WTC11 (cell line): ENCODE measurements at regions not wholly inside any gene's neighbourhood (a gene's known extent, or its start where the extent isn't known, plus 50 kb on each side); places are given as distances from the start of the nearest gene placed in this dataset.
A peak's percentile ranks its signal among the peaks of the same experiment; 100 is the strongest.

Experiments
- ATAC-seq: fragments of 200-7000 bp; cut with Tn5 transposase; 2 replicates; pipeline ENCODE4 v1.10.0; 2021; ENCODE audit warnings: mild to moderate bottlenecking, moderate library complexity
- CTCF ChIA-PET: fragments of 300-600 bp; sonication (Branson Sonifier 250); formaldehyde crosslinking; loops from one replicate; lab custom pipeline; 2021; ENCODE audit warnings: antibody characterized with exemption; lab: Charles Lee
- POLR2A ChIA-PET: fragments of 350-600 bp; sonication (Branson Sonifier 250); formaldehyde crosslinking; loops from one replicate; lab custom pipeline; 2021; ENCODE audit warnings: antibody characterized with exemption; lab: Charles Lee
- DNase-seq: peaks from one replicate; pipeline ENCODE4 v3.0.0; 2021; ENCODE audit warnings: low spot score
- H3K27ac Mint-ChIP-seq: 2 replicates; pipeline ENCODE4 v1.8.0; 2021; ENCODE audit warnings: mixed read lengths
- H3K27me3 Mint-ChIP-seq: 2 replicates; pipeline ENCODE4 v1.8.0; 2021; ENCODE audit warnings: low read depth, mild to moderate bottlenecking, moderate library complexity, mixed read lengths
- H3K36me3 Mint-ChIP-seq: 2 replicates; pipeline ENCODE4 v1.8.0; 2021; ENCODE audit warnings: mixed read lengths
- H3K4me1 Mint-ChIP-seq: 2 replicates; pipeline ENCODE4 v1.8.0; 2022; ENCODE audit warnings: mixed read lengths
- H3K4me3 Mint-ChIP-seq: 2 replicates; pipeline ENCODE4 v1.8.0; 2021; ENCODE audit warnings: mild to moderate bottlenecking, moderate library complexity, mixed read lengths
- H3K9me3 Mint-ChIP-seq: 2 replicates; pipeline ENCODE4 v1.8.0; 2021; ENCODE audit warnings: mixed read lengths
- GRHL2 ChIP-seq: fragments of 250-450 bp; sonication (Bioruptor Pico); IDR thresholded peaks from 2 replicates; pipeline ENCODE4 v1.8.0; 2022; ENCODE audit warnings: mild to moderate bottlenecking, moderate library complexity; ENCODE audit not compliant: insufficient replicate concordance, severe bottlenecking
- HMGA2 ChIP-seq: fragments of 250-450 bp; sonication (Bioruptor Pico); IDR thresholded peaks from 2 replicates; pipeline ENCODE4 v1.4.0; 2021; ENCODE audit warnings: mild to moderate bottlenecking, moderate library complexity
- KAT7 ChIP-seq: sonication (generic); formaldehyde crosslinking; IDR thresholded peaks from 2 replicates; pipeline ENCODE4 v1.8.1; 2023; ENCODE audit warnings: missing genetic modification reagents, mild to moderate bottlenecking, borderline replicate concordance
- NFATC4 ChIP-seq: fragments of 250-450 bp; sonication (Bioruptor Pico); IDR thresholded peaks from 2 replicates; pipeline ENCODE4 v1.9.0; 2021; ENCODE audit warnings: mild to moderate bottlenecking
- NR1H2 ChIP-seq: sonication (generic); formaldehyde crosslinking; IDR thresholded peaks from 2 replicates; pipeline ENCODE4 v1.9.0; 2021; ENCODE audit warnings: mild to moderate bottlenecking, moderate library complexity, missing genetic modification reagents
- NR2C2 ChIP-seq: sonication (generic); formaldehyde crosslinking; IDR thresholded peaks from 2 replicates; pipeline ENCODE4 v1.8.0; 2022; ENCODE audit warnings: mild to moderate bottlenecking, missing genetic modification reagents
- RELA ChIP-seq: sonication (generic); formaldehyde crosslinking; IDR thresholded peaks from 2 replicates; pipeline ENCODE4 v1.8.1; 2022; ENCODE audit warnings: missing genetic modification reagents, mild to moderate bottlenecking, borderline replicate concordance
- SMAD3 ChIP-seq: sonication (generic); formaldehyde crosslinking; IDR thresholded peaks from 2 replicates; pipeline ENCODE4 v1.8.0; 2022; ENCODE audit warnings: missing genetic modification reagents, mild to moderate bottlenecking, borderline replicate concordance
- SOX15 ChIP-seq: fragments of 250-450 bp; sonication (Bioruptor Pico); IDR thresholded peaks from 2 replicates; pipeline ENCODE4 v1.9.0; 2021; ENCODE audit warnings: mild to moderate bottlenecking
- TCF7 ChIP-seq: sonication (generic); formaldehyde crosslinking; IDR thresholded peaks from 2 replicates; pipeline ENCODE4 v1.8.0; 2022; ENCODE audit warnings: mild to moderate bottlenecking, low read depth, missing genetic modification reagents, moderate library complexity
- TP53 ChIP-seq: sonication (generic); formaldehyde crosslinking; IDR thresholded peaks from 2 replicates; pipeline ENCODE4 v1.8.1; 2023; ENCODE audit warnings: mild to moderate bottlenecking, missing genetic modification reagents
- ZNF138 ChIP-seq: sonication (generic); formaldehyde crosslinking; conservative IDR thresholded peaks from 2 replicates; pipeline ENCODE4 v1.8.1; 2022; ENCODE audit warnings: mild to moderate bottlenecking, moderate library complexity, missing genetic modification reagents
- ZNF263 ChIP-seq: sonication (generic); formaldehyde crosslinking; IDR thresholded peaks from 2 replicates; pipeline ENCODE4 v1.8.1; 2022; ENCODE audit warnings: low read depth, mild to moderate bottlenecking, moderate library complexity, missing genetic modification reagents
- ZNF416 ChIP-seq: fragments of 250-450 bp; sonication (Bioruptor Pico); IDR thresholded peaks from 2 replicates; pipeline ENCODE4 v1.9.0; 2021; ENCODE audit warnings: mild to moderate bottlenecking, inconsistent platforms
- TF ChIP-seq, protein P1 (sequence below): fragments of 250-450 bp; sonication (Bioruptor Pico); IDR thresholded peaks from 2 replicates; pipeline ENCODE4 v2.1.2; 2022; ENCODE audit warnings: mild to moderate bottlenecking, moderate library complexity
- TF ChIP-seq, protein P2 (sequence below): sonication (generic); formaldehyde crosslinking; IDR thresholded peaks from 2 replicates; pipeline ENCODE4 v1.8.1; 2022; ENCODE audit warnings: mild to moderate bottlenecking, missing genetic modification reagents, moderate library complexity, borderline replicate concordance
- TF ChIP-seq, protein P3 (sequence below): sonication (generic); formaldehyde crosslinking; IDR thresholded peaks from 2 replicates; pipeline ENCODE4 v1.8.1; 2023; ENCODE audit warnings: mild to moderate bottlenecking, missing genetic modification reagents
- TF ChIP-seq, protein P4 (sequence below): fragments of 250-450 bp; sonication (Bioruptor Pico); IDR thresholded peaks from 2 replicates; pipeline ENCODE4 v1.9.0; 2021; ENCODE audit warnings: mild to moderate bottlenecking, borderline replicate concordance
- TF ChIP-seq, protein P5 (sequence below): sonication (generic); formaldehyde crosslinking; IDR thresholded peaks from 2 replicates; pipeline ENCODE4 v1.8.1; 2023; ENCODE audit warnings: mild to moderate bottlenecking, moderate library complexity, missing genetic modification reagents

DNA sequence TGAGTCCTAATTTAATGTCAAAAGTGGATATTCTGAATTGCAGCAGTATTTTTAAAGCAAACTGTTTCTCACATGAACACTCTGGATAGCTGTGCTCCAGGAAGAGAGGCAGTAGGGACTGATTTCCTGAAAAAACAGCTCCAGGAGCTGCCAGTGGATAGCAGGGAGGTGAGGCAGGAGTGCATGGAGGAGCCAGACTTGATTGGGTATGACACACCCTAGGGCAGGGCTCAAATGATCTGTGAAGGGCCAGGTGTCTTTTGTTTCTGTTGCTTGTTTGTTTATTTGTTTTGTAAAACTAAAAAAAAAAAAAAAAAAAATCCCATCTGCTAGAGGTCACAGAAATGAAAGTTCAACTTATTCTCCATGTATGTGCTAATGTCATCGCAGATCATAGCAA, 83.4 kb downstream of the ADRB2 start (continued):
- TF ChIP-seq TCF7 (CRISPR knock-in tag) = no peak

DNA sequence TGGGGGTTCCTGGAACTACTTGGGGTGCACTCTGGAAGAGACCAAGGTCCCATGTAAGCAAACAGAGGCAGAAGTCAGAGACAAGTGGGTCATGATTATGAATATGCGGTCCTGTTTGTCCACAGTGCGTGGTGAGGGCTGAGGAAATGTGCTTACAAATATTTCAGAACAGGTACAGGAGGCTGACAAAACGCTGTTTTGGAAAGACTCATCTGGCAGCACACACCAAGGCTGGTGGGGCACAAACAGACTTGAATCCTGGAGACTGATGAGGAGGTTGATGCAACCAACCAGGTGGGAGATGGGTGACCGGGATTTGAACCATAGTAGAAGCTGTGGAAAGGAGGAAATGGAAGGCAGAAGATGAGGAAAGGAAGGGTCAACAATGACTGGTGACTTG, 83.8 kb downstream of the ADRB2 start:
- TF ChIP-seq KAT7 (no peak), ZNF138 (CRISPR knock-in tag) (no peak), SMAD3 (no peak), ZNF263 (no peak), NFATC4 (CRISPR knock-in tag) (no peak), HMGA2 (no peak), GRHL2 (no peak), TP53 (CRISPR knock-in tag) (no peak), NR2C2 (CRISPR knock-in tag) (no peak), ZNF416 (no peak), RELA (no peak), NR1H2 (no peak), SOX15 (no peak)
- TF ChIP-seq, protein P1, sequence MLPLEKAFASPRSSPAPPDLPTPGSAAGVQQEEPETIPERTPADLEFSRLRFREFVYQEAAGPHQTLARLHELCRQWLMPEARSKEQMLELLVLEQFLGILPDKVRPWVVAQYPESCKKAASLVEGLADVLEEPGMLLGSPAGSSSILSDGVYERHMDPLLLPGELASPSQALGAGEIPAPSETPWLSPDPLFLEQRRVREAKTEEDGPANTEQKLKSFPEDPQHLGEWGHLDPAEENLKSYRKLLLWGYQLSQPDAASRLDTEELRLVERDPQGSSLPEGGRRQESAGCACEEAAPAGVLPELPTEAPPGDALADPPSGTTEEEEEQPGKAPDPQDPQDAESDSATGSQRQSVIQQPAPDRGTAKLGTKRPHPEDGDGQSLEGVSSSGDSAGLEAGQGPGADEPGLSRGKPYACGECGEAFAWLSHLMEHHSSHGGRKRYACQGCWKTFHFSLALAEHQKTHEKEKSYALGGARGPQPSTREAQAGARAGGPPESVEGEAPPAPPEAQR (CRISPR knock-in tag) = no peak
- TF ChIP-seq, protein P2, sequence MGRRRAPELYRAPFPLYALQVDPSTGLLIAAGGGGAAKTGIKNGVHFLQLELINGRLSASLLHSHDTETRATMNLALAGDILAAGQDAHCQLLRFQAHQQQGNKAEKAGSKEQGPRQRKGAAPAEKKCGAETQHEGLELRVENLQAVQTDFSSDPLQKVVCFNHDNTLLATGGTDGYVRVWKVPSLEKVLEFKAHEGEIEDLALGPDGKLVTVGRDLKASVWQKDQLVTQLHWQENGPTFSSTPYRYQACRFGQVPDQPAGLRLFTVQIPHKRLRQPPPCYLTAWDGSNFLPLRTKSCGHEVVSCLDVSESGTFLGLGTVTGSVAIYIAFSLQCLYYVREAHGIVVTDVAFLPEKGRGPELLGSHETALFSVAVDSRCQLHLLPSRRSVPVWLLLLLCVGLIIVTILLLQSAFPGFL (CRISPR knock-in tag) = no peak
- TF ChIP-seq, protein P3, sequence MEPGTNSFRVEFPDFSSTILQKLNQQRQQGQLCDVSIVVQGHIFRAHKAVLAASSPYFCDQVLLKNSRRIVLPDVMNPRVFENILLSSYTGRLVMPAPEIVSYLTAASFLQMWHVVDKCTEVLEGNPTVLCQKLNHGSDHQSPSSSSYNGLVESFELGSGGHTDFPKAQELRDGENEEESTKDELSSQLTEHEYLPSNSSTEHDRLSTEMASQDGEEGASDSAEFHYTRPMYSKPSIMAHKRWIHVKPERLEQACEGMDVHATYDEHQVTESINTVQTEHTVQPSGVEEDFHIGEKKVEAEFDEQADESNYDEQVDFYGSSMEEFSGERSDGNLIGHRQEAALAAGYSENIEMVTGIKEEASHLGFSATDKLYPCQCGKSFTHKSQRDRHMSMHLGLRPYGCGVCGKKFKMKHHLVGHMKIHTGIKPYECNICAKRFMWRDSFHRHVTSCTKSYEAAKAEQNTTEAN (CRISPR knock-in tag) = no peak
- TF ChIP-seq, protein P4, sequence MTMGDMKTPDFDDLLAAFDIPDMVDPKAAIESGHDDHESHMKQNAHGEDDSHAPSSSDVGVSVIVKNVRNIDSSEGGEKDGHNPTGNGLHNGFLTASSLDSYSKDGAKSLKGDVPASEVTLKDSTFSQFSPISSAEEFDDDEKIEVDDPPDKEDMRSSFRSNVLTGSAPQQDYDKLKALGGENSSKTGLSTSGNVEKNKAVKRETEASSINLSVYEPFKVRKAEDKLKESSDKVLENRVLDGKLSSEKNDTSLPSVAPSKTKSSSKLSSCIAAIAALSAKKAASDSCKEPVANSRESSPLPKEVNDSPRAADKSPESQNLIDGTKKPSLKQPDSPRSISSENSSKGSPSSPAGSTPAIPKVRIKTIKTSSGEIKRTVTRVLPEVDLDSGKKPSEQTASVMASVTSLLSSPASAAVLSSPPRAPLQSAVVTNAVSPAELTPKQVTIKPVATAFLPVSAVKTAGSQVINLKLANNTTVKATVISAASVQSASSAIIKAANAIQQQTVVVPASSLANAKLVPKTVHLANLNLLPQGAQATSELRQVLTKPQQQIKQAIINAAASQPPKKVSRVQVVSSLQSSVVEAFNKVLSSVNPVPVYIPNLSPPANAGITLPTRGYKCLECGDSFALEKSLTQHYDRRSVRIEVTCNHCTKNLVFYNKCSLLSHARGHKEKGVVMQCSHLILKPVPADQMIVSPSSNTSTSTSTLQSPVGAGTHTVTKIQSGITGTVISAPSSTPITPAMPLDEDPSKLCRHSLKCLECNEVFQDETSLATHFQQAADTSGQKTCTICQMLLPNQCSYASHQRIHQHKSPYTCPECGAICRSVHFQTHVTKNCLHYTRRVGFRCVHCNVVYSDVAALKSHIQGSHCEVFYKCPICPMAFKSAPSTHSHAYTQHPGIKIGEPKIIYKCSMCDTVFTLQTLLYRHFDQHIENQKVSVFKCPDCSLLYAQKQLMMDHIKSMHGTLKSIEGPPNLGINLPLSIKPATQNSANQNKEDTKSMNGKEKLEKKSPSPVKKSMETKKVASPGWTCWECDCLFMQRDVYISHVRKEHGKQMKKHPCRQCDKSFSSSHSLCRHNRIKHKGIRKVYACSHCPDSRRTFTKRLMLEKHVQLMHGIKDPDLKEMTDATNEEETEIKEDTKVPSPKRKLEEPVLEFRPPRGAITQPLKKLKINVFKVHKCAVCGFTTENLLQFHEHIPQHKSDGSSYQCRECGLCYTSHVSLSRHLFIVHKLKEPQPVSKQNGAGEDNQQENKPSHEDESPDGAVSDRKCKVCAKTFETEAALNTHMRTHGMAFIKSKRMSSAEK = no peak
- TF ChIP-seq, protein P5, sequence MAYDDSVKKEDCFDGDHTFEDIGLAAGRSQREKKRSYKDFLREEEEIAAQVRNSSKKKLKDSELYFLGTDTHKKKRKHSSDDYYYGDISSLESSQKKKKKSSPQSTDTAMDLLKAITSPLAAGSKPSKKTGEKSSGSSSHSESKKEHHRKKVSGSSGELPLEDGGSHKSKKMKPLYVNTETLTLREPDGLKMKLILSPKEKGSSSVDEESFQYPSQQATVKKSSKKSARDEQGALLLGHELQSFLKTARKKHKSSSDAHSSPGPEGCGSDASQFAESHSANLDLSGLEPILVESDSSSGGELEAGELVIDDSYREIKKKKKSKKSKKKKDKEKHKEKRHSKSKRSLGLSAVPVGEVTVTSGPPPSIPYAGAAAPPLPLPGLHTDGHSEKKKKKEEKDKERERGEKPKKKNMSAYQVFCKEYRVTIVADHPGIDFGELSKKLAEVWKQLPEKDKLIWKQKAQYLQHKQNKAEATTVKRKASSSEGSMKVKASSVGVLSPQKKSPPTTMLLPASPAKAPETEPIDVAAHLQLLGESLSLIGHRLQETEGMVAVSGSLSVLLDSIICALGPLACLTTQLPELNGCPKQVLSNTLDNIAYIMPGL = no peak
- ChIA-PET CTCF (interaction anchor here (1.5 to 8.4 kb wide), 2 partner anchors 49 to 125 kb away, joined by 4 to 144 read pairs; no protein-coding TSS in a partner anchor), POLR2A (no interaction called here)
- Mint-ChIP-seq H3K27me3 (peaks cover 3% of the 10 kb centered on the region; the same call in 1 of the 2 replicates), H3K9me3 (no peaks in the 10 kb centered on the region), H3K36me3 (no peaks in the 10 kb centered on the region), H3K4me3 (no peak overlapping the region), H3K4me1 (peaks cover 30% of the 10 kb centered on the region), H3K27ac (peak overlapping the region; percentile 50; the same call in 1 of the 2 replicates)
- ATAC-seq (no peak), DNase-seq (no peak)
